ENCODE measurements at regions not wholly inside any gene's neighbourhood (a gene's known extent, or its start where the extent isn't known, plus 50 kb on each side); places are given as distances from the start of the nearest gene placed in this dataset.

GRCh38 chr3:41106691-41107090, 92.6 kb upstream of the CTNNB1 start:
- no peak for DNase-seq (ENCODE audit: low read depth)

GRCh38 chr3:41111011-41111410, 88.3 kb upstream of the CTNNB1 start:
- DNase-seq (ENCODE audit: low read depth) = no peak

GRCh38 chr3:41112466-41112865, 86.8 kb upstream of the CTNNB1 start:
- no peak for DNase-seq (ENCODE audit: low read depth)

- DNase-seq (ENCODE audit: low read depth) = no peak
Measured at GRCh38 chr3:41115069-41115468, 84.2 kb upstream of the CTNNB1 start.

- DNase-seq (ENCODE audit: low read depth) = no peak
Measured at GRCh38 chr3:41116851-41117250, 82.5 kb upstream of the CTNNB1 start.

- DNase-seq (ENCODE audit: low read depth) = peak; percentile 98
Measured at GRCh38 chr3:41117398-41117870, 81.9 kb upstream of the CTNNB1 start.

- no peak for DNase-seq (ENCODE audit: low read depth)
Measured at GRCh38 chr3:41118461-41119390, 80.6 kb upstream of the CTNNB1 start.

- DNase-seq (ENCODE audit: low read depth) = no peak
Measured at GRCh38 chr3:41120460-41120859, 78.8 kb upstream of the CTNNB1 start.

- no peak for DNase-seq (ENCODE audit: low read depth)
Measured at GRCh38 chr3:41125258-41125657, 74.0 kb upstream of the CTNNB1 start.

- no peak for DNase-seq (ENCODE audit: low read depth)
Measured at GRCh38 chr3:41126472-41126871, 72.8 kb upstream of the CTNNB1 start.

GRCh38 chr3:41126961-41127360, 72.3 kb upstream of the CTNNB1 start:
- no peak for DNase-seq (ENCODE audit: low read depth)

- DNase-seq (ENCODE audit: low read depth) = no peak
Measured at GRCh38 chr3:41127414-41127813, 71.9 kb upstream of the CTNNB1 start.

- DNase-seq (ENCODE audit: low read depth) = no peak
Measured at GRCh38 chr3:41129731-41130130, 69.6 kb upstream of the CTNNB1 start.

GRCh38 chr3:41131224-41131623, 68.1 kb upstream of the CTNNB1 start:
- peak; percentile 51 for DNase-seq (ENCODE audit: low read depth)

- no peak for DNase-seq (ENCODE audit: low read depth)
Measured at GRCh38 chr3:41137686-41138111, 61.6 kb upstream of the CTNNB1 start.

GRCh38 chr3:41138146-41138545, 61.2 kb upstream of the CTNNB1 start:
- no peak for DNase-seq (ENCODE audit: low read depth)

GRCh38 chr3:41138601-41139000, 60.7 kb upstream of the CTNNB1 start:
- no peak for DNase-seq (ENCODE audit: low read depth)

- DNase-seq (ENCODE audit: low read depth) = no peak
Measured at GRCh38 chr3:41140242-41140641, 59.1 kb upstream of the CTNNB1 start.

- DNase-seq (ENCODE audit: low read depth) = no peak
Measured at GRCh38 chr3:41141433-41142167, 57.7 kb upstream of the CTNNB1 start.

GRCh38 chr3:41143421-41144031, 55.8 kb upstream of the CTNNB1 start:
- DNase-seq (ENCODE audit: low read depth) = no peak

GRCh38 chr3:41144631-41145030, 54.7 kb upstream of the CTNNB1 start:
- DNase-seq (ENCODE audit: low read depth) = no peak

GRCh38 chr3:41148478-41148877, 50.8 kb upstream of the CTNNB1 start:
- no peak for DNase-seq (ENCODE audit: low read depth)

- no peak for DNase-seq (ENCODE audit: low read depth)
Measured at GRCh38 chr3:41148901-41149300, 50.4 kb upstream of the CTNNB1 start.
